RPMI7951 (cell line): ENCODE measurements at regions not wholly inside any gene's neighbourhood (a gene's known extent, or its start where the extent isn't known, plus 50 kb on each side); places are given as distances from the start of the nearest gene placed in this dataset.
A peak's percentile ranks its signal among the peaks of the same experiment; 100 is the strongest.

Experiments used
- DNase-seq: peaks from one replicate; pipeline ENCODE4 v3.0.0-alpha.2; 2012; ENCODE audit warnings: low read depth

DNA sequence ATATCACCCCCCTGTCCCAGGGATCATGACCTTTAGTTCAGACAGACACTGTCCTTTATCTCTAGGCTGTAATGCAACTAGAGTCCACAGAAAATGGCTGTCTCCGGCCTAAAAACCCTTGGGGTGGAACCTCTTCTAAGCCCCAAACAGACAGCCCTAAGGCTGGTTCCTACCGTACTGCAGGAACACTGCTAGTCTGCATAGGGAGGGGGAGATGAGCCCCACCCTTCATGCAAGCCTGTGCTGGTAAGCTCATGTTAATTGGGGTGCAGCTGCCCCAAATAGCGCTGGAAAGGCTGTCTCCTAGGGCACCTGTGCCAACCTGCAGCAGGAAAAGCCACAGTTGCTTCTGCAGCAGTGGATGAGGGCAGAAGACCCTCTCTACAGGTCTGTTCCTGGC is 252.1 kb upstream of the MDFIC2 start:
- no peak for DNase-seq

DNA sequence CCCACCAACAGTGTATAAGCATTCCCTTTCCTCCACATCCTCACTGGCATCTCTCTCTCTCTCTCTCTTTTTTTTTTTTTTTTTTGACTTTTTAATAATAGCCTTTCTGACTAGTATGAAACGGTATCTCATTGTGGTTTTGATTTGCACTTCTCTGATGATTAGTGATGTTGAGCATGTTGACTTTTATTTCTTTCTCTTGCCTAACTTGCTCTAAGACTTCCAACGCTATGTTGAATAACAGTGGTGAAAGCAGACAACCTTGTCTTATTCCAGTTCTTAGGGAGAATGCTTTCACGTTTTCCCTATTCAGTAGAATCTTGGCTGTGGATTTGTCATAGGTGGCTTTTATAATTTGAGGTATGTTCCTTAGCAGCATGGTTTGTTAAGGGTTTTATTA is 249.4 kb upstream of the MDFIC2 start:
- DNase-seq, result no peak

DNA sequence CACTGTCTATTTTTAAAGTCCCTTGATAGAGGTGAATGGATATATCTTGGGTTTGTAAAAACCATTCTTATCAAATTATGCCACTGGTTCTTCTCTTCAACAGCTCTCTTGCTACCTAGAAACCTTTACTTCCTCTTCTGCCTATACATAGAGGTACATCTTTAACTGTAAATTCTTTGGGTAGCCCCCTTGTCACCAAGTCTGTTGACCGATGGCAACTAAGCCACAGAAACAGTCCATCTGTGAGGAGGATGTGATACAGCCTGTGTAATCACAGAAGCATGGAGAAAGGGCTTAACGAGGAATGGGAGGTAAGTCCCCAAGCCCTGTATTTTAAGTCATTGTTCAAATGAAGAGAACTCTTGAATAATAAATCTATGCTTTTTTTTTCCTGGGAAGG is 246.5 kb upstream of the MDFIC2 start:
- no peak for DNase-seq

DNA sequence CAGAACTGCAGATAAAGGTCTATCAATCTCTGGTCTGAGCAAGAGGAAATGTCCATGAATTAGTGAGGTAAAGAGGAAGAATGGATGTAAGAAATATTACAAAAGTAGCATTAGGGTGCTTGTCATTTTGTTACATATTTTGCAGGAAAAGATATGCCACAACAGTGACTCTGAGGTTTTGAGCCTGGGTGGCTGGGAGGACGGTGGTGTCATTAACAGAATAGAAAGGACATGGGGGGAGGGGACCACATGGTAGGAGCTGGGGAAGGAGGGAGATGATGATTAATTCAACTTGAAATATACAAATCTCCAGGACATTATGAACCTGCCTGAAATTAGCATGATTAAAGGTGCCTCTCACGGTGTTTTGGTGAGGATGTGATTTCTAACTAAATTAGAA is 245.5 kb upstream of the MDFIC2 start:
- DNase-seq, result no peak

DNA sequence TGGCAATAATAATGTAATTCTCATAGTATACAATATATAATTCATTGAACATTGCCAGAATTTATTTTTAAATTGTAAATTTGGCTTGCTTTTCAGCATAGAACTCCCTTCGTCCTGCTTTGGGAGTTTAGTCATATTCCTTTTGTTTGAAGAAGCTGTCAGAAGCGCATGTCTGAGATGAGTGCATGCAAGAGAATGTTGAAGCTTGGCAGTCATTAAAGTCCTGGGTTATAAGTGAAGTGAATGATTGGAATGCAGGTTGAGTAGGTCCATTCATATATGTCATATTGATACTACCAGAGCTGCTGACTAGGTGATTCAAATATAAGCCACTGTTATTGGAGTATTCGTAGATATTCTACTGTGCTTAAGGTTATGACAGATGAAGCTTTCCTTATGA is 243.6 kb upstream of the MDFIC2 start:
- DNase-seq, result no peak

DNA sequence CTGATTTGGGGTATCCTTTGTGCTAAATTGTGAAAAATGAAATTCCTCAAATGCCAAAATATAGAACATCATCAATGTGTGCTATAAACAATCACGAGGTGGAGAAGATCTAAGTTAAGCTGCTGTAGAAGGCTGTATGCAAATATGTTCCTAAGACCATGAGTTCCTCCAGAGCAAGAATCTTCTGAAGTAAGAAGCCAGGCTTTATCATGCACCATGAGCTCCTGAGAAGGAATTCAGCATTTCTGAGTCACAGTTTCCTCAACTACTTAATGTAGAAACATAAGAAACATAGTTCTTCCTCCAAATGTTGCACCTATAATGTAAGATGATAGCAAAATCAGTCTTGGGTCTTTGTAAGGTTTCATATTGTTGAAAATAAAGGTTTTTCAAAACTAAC is 241.7 kb upstream of the MDFIC2 start:
- no peak for DNase-seq

DNA sequence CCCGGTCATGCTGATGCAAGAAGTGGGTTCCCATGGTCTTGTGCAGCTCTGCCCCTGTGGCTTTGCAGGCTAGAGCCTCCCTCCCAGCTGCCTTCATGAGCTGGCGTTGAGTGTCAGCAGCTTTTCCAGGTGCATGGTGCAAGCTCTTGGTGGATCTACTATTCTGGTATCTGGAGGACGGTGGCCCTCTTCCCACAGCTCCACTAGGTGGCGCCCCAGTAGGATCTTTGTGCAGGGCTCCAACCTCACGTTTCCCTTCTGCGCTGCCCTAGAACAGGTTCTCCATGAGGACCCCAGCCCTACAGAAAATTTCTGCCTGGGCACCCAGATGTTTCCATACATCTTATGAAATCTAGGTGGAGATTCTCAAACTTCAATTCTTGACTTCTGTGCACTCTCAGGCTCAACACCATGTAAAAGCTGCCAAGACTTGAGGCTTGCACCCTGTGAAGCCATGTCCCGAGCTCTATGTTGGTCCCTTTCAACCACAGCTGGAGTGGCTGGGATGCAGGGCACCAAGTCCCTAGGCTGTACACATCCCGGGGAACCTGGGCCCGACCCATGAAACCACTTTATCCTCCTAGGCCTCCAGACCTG is 238.4 kb upstream of the MDFIC2 start:
- peak; percentile 47 for DNase-seq

DNA sequence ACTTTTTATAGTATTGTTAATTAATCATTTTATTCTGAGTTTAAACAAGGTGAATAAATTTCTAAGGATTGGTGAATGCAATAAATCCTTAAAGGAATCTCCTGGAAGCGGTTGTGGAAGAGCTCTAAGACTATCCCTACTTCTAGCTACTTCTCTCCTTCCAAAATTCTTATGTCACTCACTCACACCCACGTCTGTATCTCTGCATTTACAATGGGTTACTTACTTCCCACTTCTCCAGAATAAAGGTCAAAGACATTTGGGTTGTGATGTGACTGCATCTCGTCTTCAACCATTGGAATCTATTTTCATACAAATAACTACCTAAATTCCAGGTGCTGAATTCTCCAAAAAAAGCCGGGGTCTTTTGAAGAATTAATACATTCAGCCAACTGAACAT is 234.2 kb upstream of the MDFIC2 start:
- no peak for DNase-seq

DNA sequence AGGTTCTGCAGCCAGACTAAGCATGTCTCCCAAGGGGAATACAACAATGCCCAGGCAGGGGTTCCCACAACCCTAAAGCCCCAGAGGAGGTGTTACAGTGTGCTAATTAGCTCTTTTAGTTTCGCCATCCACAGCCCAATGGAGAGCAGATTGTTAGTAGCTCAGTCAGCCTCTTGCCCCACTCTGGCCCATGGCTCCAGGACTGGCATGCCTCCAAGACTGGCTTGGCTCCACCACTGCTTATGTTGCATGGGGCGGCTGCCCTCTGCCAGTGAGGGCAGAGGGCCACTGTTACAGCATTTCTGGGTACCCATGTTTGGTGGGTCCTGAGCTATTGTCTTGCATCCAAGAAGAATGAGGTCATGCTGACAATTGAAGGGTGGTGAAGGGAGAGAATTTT is 231.1 kb upstream of the MDFIC2 start:
- no peak for DNase-seq

DNA sequence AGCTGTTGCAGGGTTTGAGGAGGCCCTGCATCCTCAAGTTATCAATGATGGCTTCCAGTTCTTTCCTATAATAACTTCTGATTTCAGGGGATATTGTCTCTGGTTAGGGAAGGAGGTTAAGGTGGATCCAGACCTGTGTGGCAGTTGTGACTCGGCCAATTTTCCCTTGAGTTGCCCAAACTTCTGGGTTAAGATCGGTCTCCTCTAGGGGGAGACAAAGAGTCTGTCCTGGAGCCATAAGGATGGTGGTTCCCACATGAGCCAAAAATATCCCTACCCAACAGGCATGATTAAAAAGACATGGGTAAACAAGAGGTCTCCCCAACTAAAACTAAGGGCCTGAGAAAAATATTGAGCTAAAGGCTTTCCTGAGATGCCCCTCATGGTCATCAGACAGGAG is 227.5 kb upstream of the MDFIC2 start:
- DNase-seq, result no peak

DNA sequence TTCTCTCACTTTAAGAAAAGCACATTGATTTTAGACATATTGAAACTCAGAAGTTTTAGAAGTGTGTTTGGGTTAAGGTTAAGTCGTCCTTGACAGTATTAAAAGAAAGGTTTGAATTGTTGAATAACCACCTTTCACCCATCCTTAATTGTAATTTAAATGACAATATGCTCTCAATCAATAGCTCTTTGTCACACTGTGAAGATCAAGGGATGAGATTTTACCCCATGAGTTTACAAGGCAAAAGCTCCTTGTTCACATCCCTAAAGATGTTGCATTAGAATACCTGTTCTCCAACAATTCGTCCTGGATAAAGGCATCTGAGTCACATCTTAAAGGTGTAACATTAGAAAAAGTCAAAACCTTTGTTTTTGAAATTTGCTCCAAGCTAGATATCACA is 220.4 kb upstream of the MDFIC2 start:
- no peak for DNase-seq

DNA sequence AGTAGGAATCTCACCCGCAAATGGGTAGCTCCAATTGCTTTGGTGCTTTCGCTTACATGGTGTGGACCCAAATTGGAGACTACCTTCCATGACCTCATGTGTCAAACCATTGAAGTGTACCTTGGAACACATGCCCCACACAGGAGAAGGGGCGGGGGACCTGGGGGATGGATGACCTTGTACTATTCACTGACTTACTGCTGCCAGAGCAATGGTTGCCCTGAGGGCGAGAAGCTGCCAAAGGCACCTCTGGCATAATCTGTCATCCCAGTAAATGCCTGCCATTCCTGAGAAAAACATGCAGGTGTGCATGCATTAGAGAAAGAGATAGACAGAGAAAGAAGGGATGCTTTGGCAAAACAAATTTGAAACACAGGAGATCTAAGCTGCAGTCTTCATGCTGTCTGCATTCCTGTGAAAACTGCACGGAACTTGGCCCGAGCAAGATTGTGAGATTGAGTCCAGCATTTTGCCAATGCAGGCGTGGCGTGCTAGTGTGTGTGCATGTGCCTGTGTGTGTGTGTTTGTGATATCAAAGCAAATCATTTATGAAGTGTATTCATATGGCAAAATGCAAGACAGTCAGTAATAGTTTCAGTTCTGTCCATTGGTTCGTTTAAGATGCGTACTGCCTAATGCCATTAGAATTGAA is 219.5 kb upstream of the MDFIC2 start:
- DNase-seq, result no peak

DNA sequence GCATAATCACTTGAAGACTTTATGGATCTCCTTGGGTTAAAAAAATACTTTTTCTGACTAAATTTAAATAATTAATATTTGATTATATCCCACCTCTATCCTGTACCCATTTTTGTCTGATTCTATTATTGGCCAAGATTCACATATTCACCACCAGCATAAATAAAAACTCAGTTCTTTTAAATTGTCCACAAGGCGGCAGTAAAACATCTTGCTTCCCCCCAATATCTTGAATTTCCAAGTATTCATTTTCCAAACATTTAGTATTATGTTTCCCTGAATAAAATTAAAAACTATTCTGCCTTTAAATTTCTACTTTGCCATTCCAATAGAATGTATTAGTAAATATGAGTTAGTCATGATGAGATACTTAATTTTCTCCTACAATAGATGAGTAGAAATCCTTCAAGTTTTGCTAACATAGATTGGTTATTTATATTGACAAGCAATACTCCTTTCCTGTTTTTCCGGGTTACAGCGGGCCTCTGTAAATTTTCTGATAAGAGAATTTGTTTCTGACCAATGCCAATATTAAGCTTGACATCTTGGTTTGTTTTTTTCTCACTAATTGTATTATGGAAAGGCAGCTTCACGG is 218.7 kb upstream of the MDFIC2 start:
- DNase-seq, result peak; percentile 25

DNA sequence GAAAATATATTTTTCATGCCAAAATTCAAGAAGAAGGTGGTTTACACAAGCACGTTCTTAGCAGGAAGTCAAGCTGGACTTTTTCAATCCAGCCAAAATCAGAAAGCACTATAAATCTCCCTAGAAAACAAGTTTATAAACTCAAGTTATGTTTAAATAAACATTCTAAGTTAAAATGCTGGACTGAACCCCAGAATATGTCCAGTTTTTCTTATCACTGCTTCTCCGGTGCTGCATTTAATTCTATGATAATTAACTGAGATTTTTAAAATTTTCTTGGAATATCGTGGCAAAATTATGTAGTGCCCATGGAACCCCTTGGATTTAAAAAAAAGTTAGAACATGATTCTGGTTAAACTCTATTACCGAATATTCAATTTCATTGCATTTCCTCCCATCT is 218.2 kb upstream of the MDFIC2 start:
- DNase-seq, result no peak

DNA sequence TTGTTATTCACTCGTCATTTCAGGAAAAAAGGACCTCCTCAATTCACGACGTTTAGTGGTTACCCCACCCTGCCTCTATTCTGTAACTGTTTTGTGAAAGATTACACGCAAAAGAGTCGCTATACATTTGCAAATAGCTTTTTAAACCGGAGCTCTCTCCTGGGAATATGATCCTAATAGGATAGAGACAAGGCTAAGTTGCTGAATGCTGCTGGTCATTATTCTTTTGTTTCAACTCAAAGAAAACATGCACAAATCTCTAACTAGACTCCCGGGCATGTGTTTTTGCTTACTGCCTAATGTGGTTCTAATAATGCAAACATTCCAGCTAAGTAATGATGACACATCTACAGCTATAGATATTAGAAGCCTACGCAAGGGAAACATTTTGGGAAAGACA is 214.6 kb upstream of the MDFIC2 start:
- no peak for DNase-seq

DNA sequence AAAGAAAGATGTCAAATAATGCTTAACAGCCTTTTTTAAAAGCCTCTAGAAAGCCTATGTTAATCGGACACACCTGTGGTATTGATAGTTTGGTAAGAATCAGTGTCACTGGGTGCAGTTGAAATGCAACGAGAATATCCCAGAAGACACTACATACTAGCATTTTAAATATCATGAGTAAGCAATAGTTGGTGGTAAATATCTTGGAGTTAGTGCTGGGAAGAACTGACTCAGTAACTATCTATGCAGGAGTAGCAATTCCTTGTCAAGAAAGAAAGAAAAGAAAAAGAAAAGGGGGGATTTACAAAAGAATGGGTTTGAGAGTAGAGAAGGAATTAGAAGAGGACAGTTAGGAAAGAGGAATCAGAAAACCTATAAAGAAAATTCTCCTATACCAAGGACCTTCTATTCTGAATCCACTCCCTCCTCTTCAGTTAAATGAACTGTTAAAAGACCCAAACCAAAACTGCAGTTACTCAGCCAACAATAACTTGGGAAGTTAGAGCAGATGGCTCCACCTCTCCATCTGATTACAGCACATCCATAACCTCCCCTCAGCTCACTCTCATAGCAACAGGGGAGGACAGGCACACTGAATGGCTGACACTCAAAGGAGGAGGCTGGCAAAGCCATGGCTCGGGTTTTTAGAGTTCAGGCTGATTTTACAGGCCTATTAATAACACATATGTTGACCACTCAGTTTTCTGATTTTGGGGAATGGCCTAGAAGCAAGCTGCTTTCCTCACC is 207.6 kb upstream of the MDFIC2 start:
- DNase-seq, result no peak

DNA sequence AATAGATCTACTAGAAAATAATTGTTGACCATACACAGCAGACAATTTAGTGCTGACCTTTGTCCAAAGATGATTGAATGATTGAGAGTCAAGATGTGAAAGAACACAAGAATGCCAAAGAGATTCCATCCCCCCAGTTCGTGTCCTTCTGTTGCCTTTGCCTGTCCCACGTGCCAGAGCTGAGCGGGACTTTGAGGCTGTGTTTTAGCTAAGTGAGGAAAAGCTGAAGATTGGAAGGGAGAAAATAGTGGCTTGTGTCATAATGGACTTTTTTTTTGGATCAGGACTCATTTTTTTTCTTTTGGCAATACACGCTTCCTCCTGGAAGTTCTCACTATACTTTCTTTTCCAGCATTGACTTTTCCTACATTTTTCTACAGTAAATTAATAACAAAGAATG is 206.6 kb upstream of the MDFIC2 start:
- DNase-seq, result no peak

DNA sequence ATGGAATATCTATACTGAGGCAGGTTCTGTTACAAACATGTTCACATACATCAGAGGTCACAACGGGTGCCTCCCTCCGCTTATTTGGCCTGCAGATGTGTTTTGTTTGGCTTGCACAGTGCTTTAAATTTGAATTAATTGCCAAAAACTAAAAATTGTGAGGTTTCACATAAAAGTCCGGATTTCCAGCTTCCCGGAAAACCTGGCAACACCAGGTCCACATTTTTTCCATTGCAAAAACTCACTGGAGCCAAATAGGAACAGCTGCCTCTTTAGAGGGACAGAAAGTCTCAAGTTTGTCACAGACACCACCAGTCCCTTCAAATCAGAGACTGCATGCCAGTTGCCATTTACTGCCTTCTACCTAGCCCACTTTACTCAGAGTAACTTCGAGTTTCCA is 205.9 kb upstream of the MDFIC2 start:
- no peak for DNase-seq

DNA sequence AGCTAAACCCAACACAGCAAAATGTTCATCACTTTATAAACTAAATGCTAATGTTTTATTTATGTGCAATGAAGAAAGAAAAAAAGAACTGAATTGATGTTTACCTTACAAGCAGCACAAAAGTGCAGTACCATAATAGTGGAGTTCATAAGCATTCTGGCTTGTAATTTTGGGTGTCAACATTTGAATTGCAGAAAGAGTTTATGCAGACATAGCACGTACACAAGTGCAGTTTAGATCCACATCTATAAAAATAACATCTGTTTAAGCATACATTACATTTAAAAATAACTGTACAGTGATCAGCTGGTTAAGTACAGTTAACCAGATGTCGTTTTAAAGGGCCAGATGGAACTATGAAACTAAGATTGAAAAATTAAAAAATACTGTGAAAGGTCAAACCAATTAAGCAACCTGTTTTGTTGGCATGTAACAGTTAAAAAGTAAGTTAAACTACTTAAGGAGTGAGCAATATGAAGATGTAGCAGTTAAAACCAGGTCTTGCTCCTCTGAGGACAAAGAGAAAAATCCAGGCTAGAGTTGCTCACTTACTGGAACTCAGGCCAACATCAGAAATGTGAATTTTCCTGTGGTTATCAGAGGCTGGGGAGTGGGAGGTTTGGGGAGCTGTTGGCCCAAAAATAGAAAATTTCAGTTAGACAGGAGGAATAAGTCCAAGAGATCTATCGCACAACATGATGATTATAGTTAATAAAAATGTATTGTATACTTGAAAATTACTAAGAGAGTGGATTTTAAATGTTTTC is 204.9 kb upstream of the MDFIC2 start:
- no peak for DNase-seq

DNA sequence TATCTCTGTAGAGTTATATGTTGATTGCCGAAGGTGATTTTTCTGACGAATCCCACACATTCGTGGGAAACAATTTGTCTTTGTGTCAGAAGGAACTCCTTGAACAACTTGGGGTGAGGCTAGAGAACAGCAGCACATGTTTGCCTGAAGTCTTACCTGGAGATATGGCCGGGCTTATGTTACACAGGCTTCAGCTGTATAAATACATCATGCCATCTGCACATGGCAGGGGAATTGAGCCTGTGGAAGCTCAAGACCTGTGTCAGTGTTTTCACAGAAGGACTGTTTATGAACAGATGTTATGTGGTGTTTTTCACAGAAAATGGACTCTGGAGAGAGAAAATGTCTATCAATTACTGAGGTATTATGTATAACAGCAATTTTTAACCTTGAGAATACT is 203.6 kb upstream of the MDFIC2 start:
- no peak for DNase-seq

DNA sequence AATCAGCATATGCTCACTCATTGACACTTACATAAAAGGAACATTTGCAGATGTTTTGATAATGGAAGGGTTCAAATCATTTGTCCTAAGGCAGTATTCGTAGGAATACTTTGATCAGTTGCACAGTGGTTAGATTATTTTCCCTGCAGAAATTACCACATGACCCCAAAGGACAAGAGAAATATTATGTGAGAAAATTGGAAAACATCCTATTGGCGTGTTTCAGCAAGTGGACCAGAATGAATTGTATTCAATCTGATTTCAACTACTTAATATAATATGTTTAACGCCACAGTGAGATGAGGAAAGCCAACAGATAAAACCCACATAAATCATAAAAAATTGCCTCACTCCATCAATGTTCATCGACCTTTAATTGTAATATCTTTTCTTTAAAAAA is 195.0 kb upstream of the MDFIC2 start:
- DNase-seq, result no peak

DNA sequence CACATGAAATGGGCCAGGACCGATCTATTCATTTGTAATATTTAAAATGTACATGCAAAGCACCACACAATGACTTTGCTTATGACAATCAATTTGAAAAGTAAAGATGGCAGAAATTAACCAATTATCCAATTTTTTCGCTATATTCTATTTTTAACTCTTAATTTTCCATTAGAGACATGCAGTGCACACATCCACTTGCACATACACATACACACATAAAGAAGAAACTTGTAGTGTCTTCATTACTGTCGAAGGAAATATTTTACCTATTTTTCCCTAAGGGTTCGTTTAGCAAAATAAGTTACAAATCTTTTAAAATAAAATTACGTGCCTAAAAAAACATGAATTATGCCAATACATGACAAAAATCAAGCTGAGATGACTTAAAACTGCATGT is 194.3 kb upstream of the MDFIC2 start:
- DNase-seq, result no peak
